ENCODE measurements at regions not wholly inside any gene's neighbourhood (a gene's known extent, or its start where the extent isn't known, plus 50 kb on each side); places are given as distances from the start of the nearest gene placed in this dataset.

DNA sequence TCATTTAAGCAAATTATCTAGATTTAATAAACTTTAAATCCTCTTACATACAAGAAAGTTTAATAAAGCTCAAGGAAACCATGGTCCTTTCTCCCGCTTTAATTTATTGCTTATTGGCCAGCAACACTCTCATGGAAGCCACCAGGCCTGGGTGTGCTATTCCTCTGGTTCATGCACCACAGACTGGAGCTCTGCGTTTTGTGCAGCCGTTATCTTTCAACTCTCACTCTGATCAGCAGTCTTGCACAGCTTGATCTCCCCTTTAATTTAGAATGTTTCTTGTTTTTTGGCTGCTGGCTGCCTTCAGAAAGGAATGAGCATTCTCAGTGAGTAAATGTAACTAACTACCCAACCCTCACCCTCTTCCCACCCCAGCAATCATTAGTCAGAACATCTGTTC, 318.7 kb downstream of the MEIS1 start:
- TF ChIP-seq CTCF (IDR thresholded peaks at IDR 0.05): no peak
- no peaks in the 10 kb centered on the region for H3K36me3 Mint-ChIP-seq (ENCODE audit: low read depth)
- CTCF ChIA-PET: no interaction called here
- ATAC-seq (no peak), DNase-seq (no peak)
- POLR2A ChIA-PET: no interaction called here
- no peak overlapping the region for H3K27ac Mint-ChIP-seq
- H3K4me1 Mint-ChIP-seq (ENCODE audit: low read depth): no peaks in the 10 kb centered on the region
- no peaks in the 10 kb centered on the region for H3K27me3 Mint-ChIP-seq
- no peaks in the 10 kb centered on the region for H3K9me3 Mint-ChIP-seq
- intact Hi-C loops (cut with micrococcal nuclease): no loop called here
- no peak overlapping the region for H3K4me3 Mint-ChIP-seq

- ChIA-PET POLR2A (no interaction called here), CTCF (no interaction called here)
- DNase-seq (no peak), ATAC-seq (no peak)
- H3K36me3 Mint-ChIP-seq (ENCODE audit: low read depth): no peaks in the 10 kb centered on the region
- TF ChIP-seq CTCF (IDR thresholded peaks at IDR 0.05): no peak
- H3K9me3 Mint-ChIP-seq: no peaks in the 10 kb centered on the region
- intact Hi-C loops (cut with micrococcal nuclease): no loop called here
- H3K27me3 Mint-ChIP-seq: no peaks in the 10 kb centered on the region
- no peak overlapping the region for H3K4me3 Mint-ChIP-seq
- H3K27ac Mint-ChIP-seq: no peak overlapping the region
- no peaks in the 10 kb centered on the region for H3K4me1 Mint-ChIP-seq (ENCODE audit: low read depth)
Observed at GRCh38 chr2:66755974-66756373, 321.0 kb downstream of the MEIS1 start.

DNA sequence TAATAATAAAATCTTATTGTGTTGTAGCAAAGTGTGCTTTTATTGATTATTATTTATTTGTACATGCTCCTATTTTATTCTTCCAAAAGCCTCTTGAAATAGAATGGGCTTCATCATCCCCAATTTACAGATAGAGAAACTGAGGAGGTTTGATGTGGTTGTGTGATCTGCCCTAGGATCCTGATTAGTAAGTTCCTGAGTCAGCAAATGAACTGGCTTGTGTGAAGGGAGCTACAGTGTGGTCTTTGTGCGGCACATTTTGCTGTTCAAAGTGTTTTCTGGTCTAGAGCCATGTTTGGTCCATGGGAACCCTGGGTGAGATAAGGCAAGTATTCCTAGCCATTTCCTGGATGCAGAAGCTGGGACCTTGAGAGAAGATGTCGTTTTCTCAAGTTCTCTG, 326.9 kb downstream of the MEIS1 start:
- no peaks in the 10 kb centered on the region for H3K36me3 Mint-ChIP-seq (ENCODE audit: low read depth)
- intact Hi-C loops (cut with micrococcal nuclease): no loop called here

DNA sequence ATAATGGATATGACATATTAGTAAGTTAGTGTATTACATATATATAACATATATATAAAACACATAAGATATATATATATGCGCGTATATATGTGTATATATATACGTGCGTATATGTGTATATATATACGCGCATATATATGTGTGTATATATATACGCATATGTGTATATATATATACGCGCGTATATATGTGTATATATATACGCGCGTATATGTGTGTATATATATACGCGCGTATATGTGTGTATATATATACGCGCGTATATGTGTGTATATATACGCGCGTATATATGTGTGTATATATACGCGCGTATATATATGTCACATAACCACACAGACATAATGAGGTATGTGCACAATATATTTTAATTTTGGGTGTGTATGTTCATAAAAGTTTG, 327.8 kb downstream of the MEIS1 start:
- no peak for DNase-seq
- no peak for ATAC-seq
- no peak overlapping the region for H3K27ac Mint-ChIP-seq
- H3K4me1 Mint-ChIP-seq (ENCODE audit: low read depth): no peaks in the 10 kb centered on the region
- no peak for TF ChIP-seq CTCF (IDR thresholded peaks at IDR 0.05)
- ChIA-PET POLR2A (no interaction called here), CTCF (no interaction called here)
- intact Hi-C loops (cut with micrococcal nuclease): no loop called here
- H3K4me3 Mint-ChIP-seq: no peak overlapping the region
- no peaks in the 10 kb centered on the region for H3K9me3 Mint-ChIP-seq
- no peaks in the 10 kb centered on the region for H3K36me3 Mint-ChIP-seq (ENCODE audit: low read depth)
- peaks cover 2% of the 10 kb centered on the region for H3K27me3 Mint-ChIP-seq

More for the DNA sequence above, 326.9 kb downstream of the MEIS1 start:
- H3K4me3 Mint-ChIP-seq: no peak overlapping the region
- DNase-seq (no peak), ATAC-seq (no peak)
- H3K27ac Mint-ChIP-seq: no peak overlapping the region
- no peaks in the 10 kb centered on the region for H3K9me3 Mint-ChIP-seq
- H3K4me1 Mint-ChIP-seq (ENCODE audit: low read depth): no peaks in the 10 kb centered on the region
- ChIA-PET POLR2A (no interaction called here), CTCF (no interaction called here)
- no peak for TF ChIP-seq CTCF (IDR thresholded peaks at IDR 0.05)
- H3K27me3 Mint-ChIP-seq: no peaks in the 10 kb centered on the region

DNA sequence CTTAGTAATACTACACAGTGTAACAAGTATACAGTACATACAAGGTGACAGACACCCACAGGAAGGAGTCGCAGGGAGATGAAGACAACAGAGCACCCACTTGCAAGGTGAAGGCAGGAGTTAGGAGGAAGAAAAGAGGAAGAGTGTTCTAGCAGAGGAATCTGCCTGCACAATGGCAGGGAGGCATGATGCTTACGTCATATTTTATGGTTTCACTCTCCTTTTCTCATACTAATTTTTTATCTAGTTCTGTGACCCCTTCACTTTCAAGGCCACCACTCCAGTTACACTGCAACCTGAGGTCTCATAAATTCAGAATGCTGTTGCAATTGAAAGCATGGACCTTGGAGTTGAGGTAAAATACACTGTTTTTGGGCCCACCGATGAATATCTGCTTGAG, 331.7 kb downstream of the MEIS1 start:
- POLR2A ChIA-PET: no interaction called here
- no peak for TF ChIP-seq CTCF (IDR thresholded peaks at IDR 0.05)
- CTCF ChIA-PET: no interaction called here
- no peak for ATAC-seq
- no peaks in the 10 kb centered on the region for H3K36me3 Mint-ChIP-seq (ENCODE audit: low read depth)
- no peaks in the 10 kb centered on the region for H3K9me3 Mint-ChIP-seq
- intact Hi-C loops (cut with micrococcal nuclease): no loop called here
- peaks cover 2% of the 10 kb centered on the region for H3K27me3 Mint-ChIP-seq
- H3K27ac Mint-ChIP-seq: no peak overlapping the region
- DNase-seq: no peak
- H3K4me3 Mint-ChIP-seq: no peak overlapping the region
- H3K4me1 Mint-ChIP-seq (ENCODE audit: low read depth): no peaks in the 10 kb centered on the region

Measured in activated CD8-positive, alpha-beta T cell treated with anti-CD3 and anti-CD28 coated beads for 36 hours (primary cell).